Mesothelial cell of epicardium (in vitro differentiated cells): ENCODE measurements at regions not wholly inside any gene's neighbourhood (a gene's known extent, or its start where the extent isn't known, plus 50 kb on each side); places are given as distances from the start of the nearest gene placed in this dataset.

Experiments used
- DNase-seq, 2 experiments: peaks; one replicate each; pipeline ENCODE4 v3.0.0; 2021; ENCODE audit warnings: low spot score in 2 of 2; ENCODE audit not compliant: unreplicated experiment in 2 of 2
- H3K27ac Mint-ChIP-seq: 2 replicates; pipeline ENCODE4 v1.8.0; 2021; ENCODE audit warnings: mixed read lengths
- H3K27me3 Mint-ChIP-seq: 2 replicates; pipeline ENCODE4 v1.8.0; 2021; ENCODE audit warnings: low read depth, mixed read lengths
- H3K36me3 Mint-ChIP-seq: 2 replicates; pipeline ENCODE4 v1.8.0; 2021; ENCODE audit warnings: mixed read lengths
- H3K4me1 Mint-ChIP-seq: 2 replicates; pipeline ENCODE4 v1.8.0; 2021; ENCODE audit warnings: mixed read lengths
- H3K4me3 Mint-ChIP-seq: 2 replicates; pipeline ENCODE4 v1.8.0; 2021; ENCODE audit warnings: mild to moderate bottlenecking, moderate library complexity, mixed read lengths
- H3K9me3 Mint-ChIP-seq: 2 replicates; pipeline ENCODE4 v1.8.0; 2021; ENCODE audit warnings: mixed read lengths
- TF ChIP-seq, protein P1 (sequence below): fragments of 200-600 bp; sonication (generic); IDR thresholded peaks from one replicate; pipeline ENCODE4 v1.5.0; 2021; ENCODE audit warnings: antibody characterized with exemption; ENCODE audit not compliant: unreplicated experiment

DNA sequence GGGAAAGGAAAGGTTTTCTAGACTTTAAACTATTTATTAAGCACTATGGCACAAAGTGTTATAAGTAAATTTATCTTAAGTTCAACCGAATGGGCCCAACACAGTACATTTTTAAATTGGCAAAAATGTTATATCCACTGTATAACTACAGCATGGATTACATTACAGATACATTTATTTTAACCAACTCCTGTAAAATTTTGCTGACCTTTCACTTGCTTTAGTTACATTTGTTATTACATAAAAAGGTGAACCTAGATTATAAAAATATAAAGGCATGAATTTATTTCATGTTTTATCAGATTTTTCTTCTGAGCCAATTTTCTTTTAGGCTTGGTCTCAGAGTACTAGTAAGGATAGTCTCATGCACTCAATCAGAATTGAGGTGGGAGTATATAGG lies 221.9 kb upstream of the GBE1 start:
- Mint-ChIP-seq H3K27ac (no peak overlapping the region), H3K4me1 (peaks cover 25% of the 10 kb centered on the region), H3K9me3 (peaks cover 8% of the 10 kb centered on the region), H3K4me3 (no peak overlapping the region), H3K27me3 (no peaks in the 10 kb centered on the region), H3K36me3 (no peaks in the 10 kb centered on the region)
- no peak for DNase-seq
- TF ChIP-seq, protein P1, sequence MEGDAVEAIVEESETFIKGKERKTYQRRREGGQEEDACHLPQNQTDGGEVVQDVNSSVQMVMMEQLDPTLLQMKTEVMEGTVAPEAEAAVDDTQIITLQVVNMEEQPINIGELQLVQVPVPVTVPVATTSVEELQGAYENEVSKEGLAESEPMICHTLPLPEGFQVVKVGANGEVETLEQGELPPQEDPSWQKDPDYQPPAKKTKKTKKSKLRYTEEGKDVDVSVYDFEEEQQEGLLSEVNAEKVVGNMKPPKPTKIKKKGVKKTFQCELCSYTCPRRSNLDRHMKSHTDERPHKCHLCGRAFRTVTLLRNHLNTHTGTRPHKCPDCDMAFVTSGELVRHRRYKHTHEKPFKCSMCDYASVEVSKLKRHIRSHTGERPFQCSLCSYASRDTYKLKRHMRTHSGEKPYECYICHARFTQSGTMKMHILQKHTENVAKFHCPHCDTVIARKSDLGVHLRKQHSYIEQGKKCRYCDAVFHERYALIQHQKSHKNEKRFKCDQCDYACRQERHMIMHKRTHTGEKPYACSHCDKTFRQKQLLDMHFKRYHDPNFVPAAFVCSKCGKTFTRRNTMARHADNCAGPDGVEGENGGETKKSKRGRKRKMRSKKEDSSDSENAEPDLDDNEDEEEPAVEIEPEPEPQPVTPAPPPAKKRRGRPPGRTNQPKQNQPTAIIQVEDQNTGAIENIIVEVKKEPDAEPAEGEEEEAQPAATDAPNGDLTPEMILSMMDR: no peak

- no peak for DNase-seq
- Mint-ChIP-seq H3K4me3 (no peak overlapping the region), H3K4me1 (peaks cover 27% of the 10 kb centered on the region), H3K27me3 (no peaks in the 10 kb centered on the region), H3K36me3 (no peaks in the 10 kb centered on the region), H3K9me3 (peaks cover 7% of the 10 kb centered on the region), H3K27ac (peak overlapping the region; percentile 64)
- TF ChIP-seq, protein P1: no peak
Observed at GRCh38 chr3:81980596-81981494, 219.4 kb upstream of the GBE1 start.

DNA sequence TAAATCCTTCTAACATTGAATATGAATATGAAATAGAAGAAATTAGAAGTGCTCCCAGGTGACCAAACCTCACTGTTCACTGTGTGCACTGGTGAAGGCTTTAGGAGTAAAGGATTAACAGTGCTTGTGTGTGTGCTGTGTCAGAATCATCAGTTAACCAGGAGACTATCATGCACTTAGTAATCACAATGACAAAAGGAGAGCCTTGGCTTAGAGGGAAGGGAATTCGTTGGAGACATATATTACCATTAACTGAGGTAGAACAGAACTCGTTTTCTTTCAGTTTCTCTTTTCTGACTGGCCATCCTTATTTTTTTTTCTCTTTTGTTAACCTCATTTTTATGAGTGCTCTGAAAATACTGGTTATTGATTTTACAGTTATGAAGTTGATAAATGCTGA lies 213.3 kb upstream of the GBE1 start:
- DNase-seq: no peak
- TF ChIP-seq, protein P1: no peak
- Mint-ChIP-seq H3K27ac (no peak overlapping the region), H3K4me1 (peaks cover 8% of the 10 kb centered on the region), H3K9me3 (peaks cover 20% of the 10 kb centered on the region), H3K27me3 (no peaks in the 10 kb centered on the region), H3K4me3 (no peak overlapping the region), H3K36me3 (no peaks in the 10 kb centered on the region)

- Mint-ChIP-seq H3K27me3 (no peaks in the 10 kb centered on the region), H3K27ac (no peak overlapping the region), H3K4me1 (peaks cover 11% of the 10 kb centered on the region), H3K9me3 (peaks cover 18% of the 10 kb centered on the region), H3K36me3 (no peaks in the 10 kb centered on the region), H3K4me3 (no peak overlapping the region)
- no peak for DNase-seq
- TF ChIP-seq, protein P1: no peak
Observed at GRCh38 chr3:81968658-81969057, 207.2 kb upstream of the GBE1 start.

- Mint-ChIP-seq H3K27ac (no peak overlapping the region), H3K4me1 (peaks cover 8% of the 10 kb centered on the region), H3K36me3 (no peaks in the 10 kb centered on the region), H3K27me3 (no peaks in the 10 kb centered on the region), H3K4me3 (no peak overlapping the region), H3K9me3 (peaks cover 18% of the 10 kb centered on the region)
- no peak for DNase-seq
- TF ChIP-seq, protein P1: no peak
Observed at GRCh38 chr3:81967393-81967792, 205.9 kb upstream of the GBE1 start.
